Keratinocyte (primary cell): ENCODE measurements at regions not wholly inside any gene's neighbourhood (a gene's known extent, or its start where the extent isn't known, plus 50 kb on each side); places are given as distances from the start of the nearest gene placed in this dataset.

Source experiments
- DNase-seq: peaks from one replicate; pipeline ENCODE4 v3.0.0-alpha.2; 2011; ENCODE audit warnings: low read depth, missing footprints, low spot score
- FAIRE-seq: peaks from 2 replicates; lab custom pipeline; 2011; peaks lifted over from hg19 to GRCh38; lab: Jason Lieb, UNC
- H2AFZ ChIP-seq: 2 replicates; pipeline ENCODE4 v1.6.0; 2012; ENCODE audit warnings: low read length, control low read depth, inconsistent platforms; ENCODE audit not compliant: control insufficient read depth
- H3K27ac ChIP-seq: 2 replicates; pipeline ENCODE4 v1.5.1; 2011; ENCODE audit warnings: low read length; ENCODE audit not compliant: control insufficient read depth, insufficient read depth
- H3K27me3 ChIP-seq: 3 replicates; pipeline ENCODE4 v1.6.0; 2011; ENCODE audit warnings: low read length; ENCODE audit not compliant: control insufficient read depth, insufficient read depth; ENCODE audit errors: extremely low read depth
- H3K36me3 ChIP-seq, 2 experiments: 2 replicates in 1 of 2; 3 replicates in 1 of 2; pipeline ENCODE4 v1.5.1; 2011; ENCODE audit warnings: low read length in 2 of 2, mild to moderate bottlenecking in 1 of 2; ENCODE audit not compliant: control insufficient read depth in 2 of 2, insufficient read depth in 2 of 2; ENCODE audit errors: extremely low read depth in 1 of 2
- H3K4me1 ChIP-seq: 3 replicates; pipeline ENCODE4 v1.5.1; 2011; ENCODE audit warnings: low read length; ENCODE audit not compliant: control insufficient read depth, insufficient read depth; ENCODE audit errors: extremely low read depth
- H3K4me2 ChIP-seq: 3 replicates; pipeline ENCODE4 v1.6.0; 2011; ENCODE audit warnings: low read depth, low read length; ENCODE audit not compliant: control insufficient read depth, insufficient read depth; ENCODE audit errors: extremely low read depth
- H3K4me3 ChIP-seq, 3 experiments: fragments of 200-600 bp in 1 of 3; sonication (generic) in 1 of 3; 2 replicates in 2 of 3; 3 replicates in 1 of 3; pipeline ENCODE4 v1.5.1; 2011 to 2016; ENCODE audit warnings: low read length in 3 of 3, mild to moderate bottlenecking in 3 of 3, control low read depth in 2 of 3, inconsistent platforms in 1 of 3, low read depth in 1 of 3, mixed read lengths in 1 of 3, mixed run types in 1 of 3, moderate library complexity in 1 of 3; ENCODE audit not compliant: control insufficient read depth in 2 of 3, insufficient read depth in 2 of 3; ENCODE audit errors: extremely low read depth in 1 of 3
- H3K79me2 ChIP-seq: 2 replicates; pipeline ENCODE4 v1.6.0; 2012; ENCODE audit warnings: low read length; ENCODE audit not compliant: control insufficient read depth, insufficient read depth
- H3K9ac ChIP-seq: 3 replicates; pipeline ENCODE4 v1.6.0; 2011; ENCODE audit warnings: low read length; ENCODE audit not compliant: control insufficient read depth, insufficient read depth; ENCODE audit errors: extremely low read depth
- H3K9me1 ChIP-seq: 3 replicates; pipeline ENCODE4 v1.6.0; 2011; ENCODE audit warnings: low read length; ENCODE audit not compliant: control insufficient read depth, insufficient read depth; ENCODE audit errors: extremely low read depth
- H3K9me3 ChIP-seq: 2 replicates; pipeline ENCODE4 v1.5.1; 2012; ENCODE audit warnings: low read depth, low read length; ENCODE audit not compliant: control insufficient read depth
- H4K20me1 ChIP-seq: 3 replicates; pipeline ENCODE4 v1.6.0; 2011; ENCODE audit warnings: low read length; ENCODE audit not compliant: control insufficient read depth, insufficient read depth; ENCODE audit errors: extremely low read depth
- CTCF ChIP-seq, 3 experiments: IDR thresholded peaks in 1 of 3; conservative IDR thresholded peaks in 1 of 3; optimal IDR thresholded peaks in 1 of 3; 2 replicates in 2 of 3; 3 replicates in 1 of 3; pipeline versions ENCODE3 to v1.5.1; 2011; ENCODE audit warnings: low read length in 3 of 3, mild to moderate bottlenecking in 3 of 3, moderate library complexity in 2 of 3, control low read depth in 1 of 3, inconsistent platforms in 1 of 3; ENCODE audit not compliant: insufficient read depth in 2 of 3; ENCODE audit errors: extremely low read depth in 1 of 3
- EZH2 ChIP-seq: IDR thresholded peaks from one replicate; pipeline ENCODE4 v1.6.1; 2012; ENCODE audit warnings: inconsistent platforms, mild to moderate bottlenecking, low read length, moderate library complexity
- dilution Hi-C: fragments of 300-500 bp; cut with MboI; formaldehyde crosslinking; loops from one replicate; pipeline ENCODE4 v1.7.0; 2020; ENCODE audit warnings: low sequenced_read_pairs; ENCODE audit not compliant: extremely low pct_ligation_motif_present

- no peaks in the 10 kb centered on the region for H3K27me3 ChIP-seq
- H3K4me2 ChIP-seq, result no peak overlapping the region
- H3K4me1 ChIP-seq, result no peaks in the 10 kb centered on the region
- H3K36me3 ChIP-seq, result no peaks in the 10 kb centered on the region
- no peak overlapping the region for H3K27ac ChIP-seq
- no peak overlapping the region for H3K4me3 ChIP-seq
- no peaks in the 10 kb centered on the region for H4K20me1 ChIP-seq
- no peaks in the 10 kb centered on the region for H3K79me2 ChIP-seq
- H2AFZ ChIP-seq, result no peak overlapping the region
- no peaks in the 10 kb centered on the region for H3K9me3 ChIP-seq
- FAIRE-seq, result no peak
- dilution Hi-C loops, result no loop called here
- H3K9ac ChIP-seq, result no peak overlapping the region
- TF ChIP-seq EZH2 (no peak), CTCF (optimal IDR thresholded peaks at IDR 0.05 in 1 of 3, IDR thresholded peaks at IDR 0.05 in 1 of 3, conservative IDR thresholded peaks at IDR 0.05 in 1 of 3; ENCODE audit: extremely low read depth in 1 of 3, insufficient read depth in 2 of 3, low read length in 3 of 3) (no peak)
- no peaks in the 10 kb centered on the region for H3K9me1 ChIP-seq
- DNase-seq, result no peak
Measured at GRCh38 chrX:94057385-94057784, 383.4 kb downstream of the FAM133A start.

- Histone ChIP-seq H4K20me1 (no peaks in the 10 kb centered on the region), H2AFZ (no peak overlapping the region), H3K9ac (no peak overlapping the region), H3K79me2 (no peaks in the 10 kb centered on the region), H3K4me2 (no peak overlapping the region), H3K9me1 (no peaks in the 10 kb centered on the region), H3K4me1 (no peaks in the 10 kb centered on the region), H3K27me3 (no peaks in the 10 kb centered on the region), H3K36me3 (no peaks in the 10 kb centered on the region), H3K4me3 (no peak overlapping the region), H3K9me3 (no peaks in the 10 kb centered on the region), H3K27ac (no peak overlapping the region)
- TF ChIP-seq EZH2 (no peak), CTCF (optimal IDR thresholded peaks at IDR 0.05 in 1 of 3, IDR thresholded peaks at IDR 0.05 in 1 of 3, conservative IDR thresholded peaks at IDR 0.05 in 1 of 3; ENCODE audit: extremely low read depth in 1 of 3, insufficient read depth in 2 of 3, low read length in 3 of 3) (peak; percentile 43 to 60 (median 55))
- dilution Hi-C loops, result no loop called here
- DNase-seq (no peak), FAIRE-seq (no peak)
Measured at GRCh38 chrX:94058728-94059382, 384.8 kb downstream of the FAM133A start.
